ENCODE measurements at regions not wholly inside any gene's neighbourhood (a gene's known extent, or its start where the extent isn't known, plus 50 kb on each side); places are given as distances from the start of the nearest gene placed in this dataset.
"Not testable (repeated sequence)": the region's sequence is repeated elsewhere in the genome, so short reads cannot be mapped to it uniquely, and the experiment has no call there.

DNA sequence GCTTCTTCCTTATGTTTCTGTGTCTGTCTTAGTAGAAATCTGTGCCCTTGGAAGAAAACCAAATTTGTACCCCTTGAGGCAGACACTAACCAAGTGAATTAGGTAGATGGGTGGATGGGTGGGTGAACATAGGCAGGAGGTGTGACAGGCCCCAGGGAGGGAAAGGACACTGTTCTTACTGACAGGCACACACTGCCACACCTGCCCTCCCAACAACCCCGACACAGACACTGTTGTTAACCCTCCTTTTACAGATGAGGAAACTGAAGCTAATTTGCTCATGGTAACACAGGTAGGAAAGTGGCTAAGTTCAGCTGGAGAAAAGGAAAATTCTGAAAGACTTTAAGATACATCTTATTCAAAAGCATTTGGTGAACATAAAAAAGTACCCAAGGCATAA is 123.9 kb downstream of the LRRC37A3 start:
- TF ChIP-seq, protein P1, sequence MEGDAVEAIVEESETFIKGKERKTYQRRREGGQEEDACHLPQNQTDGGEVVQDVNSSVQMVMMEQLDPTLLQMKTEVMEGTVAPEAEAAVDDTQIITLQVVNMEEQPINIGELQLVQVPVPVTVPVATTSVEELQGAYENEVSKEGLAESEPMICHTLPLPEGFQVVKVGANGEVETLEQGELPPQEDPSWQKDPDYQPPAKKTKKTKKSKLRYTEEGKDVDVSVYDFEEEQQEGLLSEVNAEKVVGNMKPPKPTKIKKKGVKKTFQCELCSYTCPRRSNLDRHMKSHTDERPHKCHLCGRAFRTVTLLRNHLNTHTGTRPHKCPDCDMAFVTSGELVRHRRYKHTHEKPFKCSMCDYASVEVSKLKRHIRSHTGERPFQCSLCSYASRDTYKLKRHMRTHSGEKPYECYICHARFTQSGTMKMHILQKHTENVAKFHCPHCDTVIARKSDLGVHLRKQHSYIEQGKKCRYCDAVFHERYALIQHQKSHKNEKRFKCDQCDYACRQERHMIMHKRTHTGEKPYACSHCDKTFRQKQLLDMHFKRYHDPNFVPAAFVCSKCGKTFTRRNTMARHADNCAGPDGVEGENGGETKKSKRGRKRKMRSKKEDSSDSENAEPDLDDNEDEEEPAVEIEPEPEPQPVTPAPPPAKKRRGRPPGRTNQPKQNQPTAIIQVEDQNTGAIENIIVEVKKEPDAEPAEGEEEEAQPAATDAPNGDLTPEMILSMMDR (IDR thresholded peaks at IDR 0.05) = not testable (repeated sequence)
- not testable (repeated sequence) for TF ChIP-seq EP300 (IDR thresholded peaks at IDR 0.05; ENCODE audit: low read depth); POLR2A (IDR thresholded peaks at IDR 0.05); POLR2AphosphoS5 (IDR thresholded peaks at IDR 0.05)
